Gastroesophageal sphincter (tissue), 4 donors: ENCODE measurements at regions not wholly inside any gene's neighbourhood (a gene's known extent, or its start where the extent isn't known, plus 50 kb on each side); places are given as distances from the start of the nearest gene placed in this dataset.

ENCODE experiments used
- ATAC-seq: fragments of 150-250 bp; one replicate; pipeline ENCODE4 v1.9.1; 2016; ENCODE audit warnings: mild to moderate bottlenecking, moderate library complexity
- H3K27ac ChIP-seq, 4 donors: fragments of 200-600 bp; sonication (generic) in 3 of 4; 1 replicate in 3 of 4; 2 replicates in 1 of 4; pipeline ENCODE4 v1.5.1; 2016 to 2019
- H3K27me3 ChIP-seq: fragments of 200-600 bp; sonication (generic); one replicate; pipeline ENCODE4 v1.5.1; 2019
- H3K36me3 ChIP-seq, 2 donors: fragments of 200-600 bp; sonication (generic); one replicate each; pipeline ENCODE4 v1.5.1; 2019; ENCODE audit warnings: control low read depth in 1 of 2
- H3K4me1 ChIP-seq, 3 donors: fragments of 200-600 bp; sonication (generic); 1 replicate in 2 of 3; 2 replicates in 1 of 3; pipeline ENCODE4 v1.5.1; 2016 to 2019; ENCODE audit warnings: control low read depth in 2 of 3
- H3K4me3 ChIP-seq, 2 donors: fragments of 200-600 bp; sonication (generic); one replicate each; pipeline ENCODE4 v1.5.1; 2019; ENCODE audit warnings: mild to moderate bottlenecking in 1 of 2, moderate library complexity in 1 of 2
- H3K9me3 ChIP-seq, 3 donors: fragments of 200-600 bp; sonication (generic); one replicate each; pipeline ENCODE4 v1.5.1; 2017 to 2019; ENCODE audit warnings: control low read depth in 2 of 3
- CTCF ChIP-seq, 4 experiments: fragments of 200-600 bp in 2 of 4; fragments of 450-650 bp in 2 of 4; sonication (generic) in 1 of 4; IDR thresholded peaks; one replicate each; pipeline ENCODE4 v1.5.1; 2017 to 2019; ENCODE audit warnings: antibody characterized with exemption in 4 of 4, mild to moderate bottlenecking in 2 of 4, moderate library complexity in 2 of 4
- EP300 ChIP-seq: sonication (generic); formaldehyde crosslinking; IDR thresholded peaks from one replicate; pipeline ENCODE4 v1.6.1; 2017; ENCODE audit warnings: antibody characterized with exemption, mild to moderate bottlenecking
- POLR2A ChIP-seq, 2 donors: fragments of 450-650 bp; IDR thresholded peaks; one replicate each; pipeline ENCODE4 v1.6.1; 2017; ENCODE audit warnings: antibody characterized with exemption in 2 of 2, mild to moderate bottlenecking in 2 of 2, moderate library complexity in 1 of 2
- POLR2AphosphoS5 ChIP-seq: sonication (generic); formaldehyde crosslinking; IDR thresholded peaks from one replicate; pipeline ENCODE4 v1.6.1; 2017; ENCODE audit warnings: antibody characterized with exemption
- WGBS, 2 donors: methylation state at CpG; one replicate each; pipeline ENCODE4 v1.1.5; 2018; ENCODE audit warnings: low coverage in 1 of 2; 5-methylcytosine and 5-hydroxymethylcytosine counted together

- ATAC-seq: no peak
- Histone ChIP-seq H3K9me3 (no peaks in the 10 kb centered on the region), H3K4me3 (no peak overlapping the region), H3K27ac (no peak overlapping the region), H3K36me3 (no peaks in the 10 kb centered on the region), H3K27me3 (no peaks in the 10 kb centered on the region), H3K4me1 (no peaks in the 10 kb centered on the region)
- 72 to 85% methylated on average over 3 to 4 of the region's 6 CpGs for WGBS, 2 donors
- TF ChIP-seq POLR2A (IDR thresholded peaks at IDR 0.05) (no peak), POLR2AphosphoS5 (no peak), CTCF (IDR thresholded peaks at IDR 0.05) (no peak), EP300 (no peak)
These were observed 50.9 kb upstream of the TAB2 start for GRCh38 chr6:149266659-149267058.

GRCh38 chr6:149267072-149267471, 50.4 kb upstream of the TAB2 start:
- Histone ChIP-seq H3K4me3 (no peak overlapping the region), H3K27me3 (no peaks in the 10 kb centered on the region), H3K27ac (no peak overlapping the region), H3K9me3 (peaks cover 0 to 3% (median 0%) of the 10 kb centered on the region in 3 donors), H3K4me1 (no peaks in the 10 kb centered on the region), H3K36me3 (no peaks in the 10 kb centered on the region)
- TF ChIP-seq CTCF (IDR thresholded peaks at IDR 0.05): no peak
- TF ChIP-seq POLR2A (IDR thresholded peaks at IDR 0.05): no peak
- no peak for TF ChIP-seq POLR2AphosphoS5
- no peak for TF ChIP-seq EP300
- no peak for ATAC-seq
- 61 to 82% methylated on average over 3 of the region's 3 CpGs for WGBS, 2 donors

GRCh38 chr6:149267513-149268043, 49.9 kb upstream of the TAB2 start:
- H3K4me3 ChIP-seq: no peak overlapping the region

More at GRCh38 chr6:149267513-149268043, 49.9 kb upstream of the TAB2 start:
- TF ChIP-seq CTCF (IDR thresholded peaks at IDR 0.05) (no peak), EP300 (no peak), POLR2AphosphoS5 (no peak), POLR2A (IDR thresholded peaks at IDR 0.05) (no peak)
- Histone ChIP-seq H3K27ac (no peak overlapping the region), H3K4me1 (no peaks in the 10 kb centered on the region), H3K36me3 (no peaks in the 10 kb centered on the region), H3K9me3 (peaks cover 0 to 6% (median 0%) of the 10 kb centered on the region in 3 donors), H3K27me3 (no peaks in the 10 kb centered on the region)
- no peak for ATAC-seq
- 92 to 94% methylated on average over 7 to 12 of the region's 12 CpGs for WGBS, 2 donors
